PC-9 (cell line): ENCODE measurements at regions not wholly inside any gene's neighbourhood (a gene's known extent, or its start where the extent isn't known, plus 50 kb on each side); places are given as distances from the start of the nearest gene placed in this dataset.

Experiments used
- BruUV-seq: library from RNA; stranded (reverse); fragments of 400-500 nt; replicated peaks from 2 replicates; lab custom pipeline; 2021; lab: Mats Ljungman, UMichigan
- CTCF ChIA-PET: fragments of 300-600 bp; sonication (Branson Sonifier 250); formaldehyde crosslinking; loops from one replicate; lab custom pipeline; 2022; ENCODE audit warnings: antibody characterized with exemption; lab: Charles Lee
- POLR2A ChIA-PET: fragments of 300-600 bp; sonication (Branson Sonifier 250); formaldehyde crosslinking; loops from one replicate; lab custom pipeline; 2022; ENCODE audit warnings: antibody characterized with exemption; ENCODE audit not compliant: unreplicated experiment; lab: Charles Lee
- DNase-seq, 2 experiments: peaks; one replicate each; pipeline versions ENCODE4 v3.0.0 to v3.0.0-alpha.2; 2015 to 2022; ENCODE audit warnings: mixed read lengths in 1 of 2
- H2AFZ ChIP-seq: fragments of 200-600 bp; sonication (generic); 2 replicates; pipeline ENCODE4 v1.8.1; 2017; ENCODE audit warnings: antibody characterized with exemption
- H3F3A ChIP-seq: fragments of 200-600 bp; sonication (generic); 2 replicates; pipeline ENCODE4 v1.8.1; 2017; ENCODE audit warnings: antibody characterized with exemption, mild to moderate bottlenecking, low read depth; ENCODE audit not compliant: insufficient read depth
- H3K27ac ChIP-seq: fragments of 200-600 bp; sonication (generic); 2 replicates; pipeline ENCODE4 v1.6.1; 2016; ENCODE audit warnings: mixed run types
- H3K27me3 ChIP-seq: fragments of 200-600 bp; sonication (generic); 2 replicates; pipeline ENCODE4 v1.6.1; 2016; ENCODE audit warnings: low read depth, mixed run types; ENCODE audit not compliant: insufficient read depth
- H3K36me3 ChIP-seq: fragments of 200-600 bp; sonication (generic); 2 replicates; pipeline ENCODE4 v1.6.1; 2016; ENCODE audit warnings: low read depth, mixed run types
- H3K4me1 ChIP-seq: fragments of 200-600 bp; sonication (generic); replicated peaks from 2 replicates; pipeline ENCODE4 v1.6.1; 2016; ENCODE audit warnings: mixed run types; ENCODE audit not compliant: insufficient read depth
- H3K4me2 ChIP-seq: fragments of 200-600 bp; sonication (generic); 2 replicates; pipeline ENCODE4 v1.6.1; 2017; ENCODE audit warnings: mixed run types
- H3K4me3 ChIP-seq: fragments of 200-600 bp; sonication (generic); 2 replicates; pipeline ENCODE4 v1.6.1; 2016; ENCODE audit warnings: mixed run types
- H3K79me2 ChIP-seq: fragments of 200-600 bp; sonication (generic); 2 replicates; pipeline ENCODE4 v1.6.1; 2017; ENCODE audit warnings: low read depth, mixed run types
- H3K9me2 ChIP-seq: fragments of 200-600 bp; sonication (generic); 2 replicates; pipeline ENCODE4 v1.8.1; 2017; ENCODE audit warnings: mild to moderate bottlenecking; ENCODE audit not compliant: insufficient read depth
- H3K9me3 ChIP-seq: fragments of 200-600 bp; sonication (generic); 2 replicates; pipeline ENCODE4 v1.8.1; 2016; ENCODE audit warnings: low read depth; ENCODE audit not compliant: insufficient read depth
- H4K20me1 ChIP-seq: fragments of 200-600 bp; sonication (generic); 2 replicates; pipeline ENCODE4 v1.8.1; 2017; ENCODE audit not compliant: insufficient read depth
- CTCF ChIP-seq: fragments of 200-600 bp; sonication (generic); conservative IDR thresholded peaks from 2 replicates; pipeline ENCODE4 v1.6.1; 2017; ENCODE audit warnings: mixed run types, antibody characterized with exemption, mild to moderate bottlenecking, moderate library complexity
- EZH2 ChIP-seq: fragments of 200-600 bp; sonication (generic); IDR thresholded peaks from 2 replicates; pipeline ENCODE4 v1.8.0; 2017; ENCODE audit warnings: antibody characterized with exemption, low read depth
- intact Hi-C: fragments of 100-400 bp; cut with micrococcal nuclease; formaldehyde crosslinking; loops from one replicate; pipeline ENCODE4 v1.10.0; 2022; ENCODE audit not compliant: unreplicated experiment

GRCh38 chr4:45539142-45539814, 584.6 kb downstream of the GABRG1 start:
- H4K20me1 ChIP-seq, result no peaks in the 10 kb centered on the region
- CTCF ChIA-PET, result no interaction called here
- TF ChIP-seq CTCF (no peak), EZH2 (no peak)
- no peaks in the 10 kb centered on the region; the same call in 1 of the 2 replicates for H3K9me3 ChIP-seq
- no TSS peak for BruUV-seq
- DNase-seq, result no peak
- H3K9me2 ChIP-seq, result no peaks in the 10 kb centered on the region
- no peaks in the 10 kb centered on the region for H3K4me1 ChIP-seq
- POLR2A ChIA-PET, result no interaction called here
- no peaks in the 10 kb centered on the region for H3K36me3 ChIP-seq
- no peaks in the 10 kb centered on the region for H3F3A ChIP-seq
- H2AFZ ChIP-seq, result no peak overlapping the region
- H3K4me2 ChIP-seq, result no peak overlapping the region
- H3K79me2 ChIP-seq, result no peaks in the 10 kb centered on the region
- no peaks in the 10 kb centered on the region for H3K27me3 ChIP-seq
- no peak overlapping the region for H3K4me3 ChIP-seq
- intact Hi-C loops, result no loop called here
- no peak overlapping the region for H3K27ac ChIP-seq

GRCh38 chr4:45530498-45530897, 593.4 kb downstream of the GABRG1 start:
- POLR2A ChIA-PET, result no interaction called here
- Histone ChIP-seq H3K79me2 (no peaks in the 10 kb centered on the region), H2AFZ (no peak overlapping the region), H3K4me1 (no peaks in the 10 kb centered on the region), H3K36me3 (no peaks in the 10 kb centered on the region), H3K9me3 (no peaks in the 10 kb centered on the region), H4K20me1 (no peaks in the 10 kb centered on the region), H3K4me3 (no peak overlapping the region), H3K27me3 (no peaks in the 10 kb centered on the region), H3K27ac (no peak overlapping the region), H3K4me2 (no peak overlapping the region), H3F3A (no peaks in the 10 kb centered on the region), H3K9me2 (no peaks in the 10 kb centered on the region)
- BruUV-seq, result no TSS peak
- no peak for TF ChIP-seq CTCF
- TF ChIP-seq EZH2, result no peak
- intact Hi-C loops, result no loop called here
- CTCF ChIA-PET, result no interaction called here
- no peak for DNase-seq

GRCh38 chr4:45527160-45527559, 596.7 kb downstream of the GABRG1 start:
- no peak overlapping the region for H3K4me2 ChIP-seq
- no peaks in the 10 kb centered on the region for H3K36me3 ChIP-seq
- H3K4me1 ChIP-seq, result no peaks in the 10 kb centered on the region
- H3K9me2 ChIP-seq, result no peaks in the 10 kb centered on the region
- no peaks in the 10 kb centered on the region for H3K27me3 ChIP-seq
- no peaks in the 10 kb centered on the region for H3K79me2 ChIP-seq
- CTCF ChIA-PET, result no interaction called here
- TF ChIP-seq EZH2, result no peak
- no peak for TF ChIP-seq CTCF
- no peaks in the 10 kb centered on the region for H3K9me3 ChIP-seq
- H2AFZ ChIP-seq, result no peak overlapping the region
- no peak overlapping the region for H3K4me3 ChIP-seq
- no peaks in the 10 kb centered on the region for H4K20me1 ChIP-seq
- POLR2A ChIA-PET, result no interaction called here
- no peaks in the 10 kb centered on the region for H3F3A ChIP-seq
- DNase-seq, result no peak
- no peak overlapping the region for H3K27ac ChIP-seq
- intact Hi-C loops, result no loop called here
- BruUV-seq, result no TSS peak
